Right ventricle myocardium superior (tissue), 1 donor: ENCODE measurements at regions not wholly inside any gene's neighbourhood (a gene's known extent, or its start where the extent isn't known, plus 50 kb on each side); places are given as distances from the start of the nearest gene placed in this dataset.
A peak's percentile ranks its signal among the peaks of the same experiment; 100 is the strongest.

ENCODE experiments used
- ATAC-seq: fragments of 200-7000 bp; cut with Tn5 transposase; one replicate; pipeline ENCODE4 v1.9.1; 2020; ENCODE audit warnings: mild to moderate bottlenecking; ENCODE audit not compliant: poor library complexity
- DNase-seq: peaks from one replicate; pipeline ENCODE4 v3.0.0-alpha.2; 2020
- intact Hi-C: fragments of 100-400 bp; cut with DNase I; formaldehyde crosslinking; loops from one replicate; pipeline ENCODE4 v1.11.2; 2022
- donor health status: DM: no; HTN: yes; CAD: no; lungs with severe emphysema.

- ATAC-seq (no peak), DNase-seq (no peak)
- intact Hi-C loops = no loop called here
Observed at GRCh38 chr11:110971140-110971539, 258.9 kb upstream of the ARHGAP20 start.

- intact Hi-C loops = no loop called here
- ATAC-seq (no peak), DNase-seq (no peak)
Observed at GRCh38 chr11:110968348-110969062, 256.3 kb upstream of the ARHGAP20 start.

GRCh38 chr11:110966131-110966530, 253.9 kb upstream of the ARHGAP20 start:
- intact Hi-C loops = no loop called here
- ATAC-seq = no peak
- peak; percentile 42 for DNase-seq

- intact Hi-C loops = no loop called here
- DNase-seq (no peak), ATAC-seq (no peak)
Observed at GRCh38 chr11:110962921-110963320, 250.7 kb upstream of the ARHGAP20 start.

GRCh38 chr11:110960167-110960566, 247.9 kb upstream of the ARHGAP20 start:
- intact Hi-C loops = no loop called here
- DNase-seq (no peak), ATAC-seq (no peak)

- DNase-seq (no peak), ATAC-seq (no peak)
- intact Hi-C loops = no loop called here
Observed at GRCh38 chr11:110958216-110958615, 246.0 kb upstream of the ARHGAP20 start.

GRCh38 chr11:110955776-110956175, 243.5 kb upstream of the ARHGAP20 start:
- no peak for DNase-seq
- no peak for ATAC-seq
- intact Hi-C loops = no loop called here

- ATAC-seq = peak; percentile 23
- intact Hi-C loops = no loop called here
- DNase-seq = no peak
Observed at GRCh38 chr11:110951950-110952503, 239.8 kb upstream of the ARHGAP20 start.

- ATAC-seq = peak; percentile 21
- DNase-seq = no peak
- intact Hi-C loops = no loop called here
Observed at GRCh38 chr11:110951037-110951949, 239.1 kb upstream of the ARHGAP20 start.

GRCh38 chr11:110948112-110948511, 235.9 kb upstream of the ARHGAP20 start:
- DNase-seq (no peak), ATAC-seq (peak; percentile 83)
- intact Hi-C loops = no loop called here

- intact Hi-C loops = no loop called here
- DNase-seq (peak; percentile 55), ATAC-seq (peak; percentile 67)
Observed at GRCh38 chr11:110947096-110947495, 234.9 kb upstream of the ARHGAP20 start.

- DNase-seq (no peak), ATAC-seq (no peak)
- intact Hi-C loops = no loop called here
Observed at GRCh38 chr11:110939471-110939870, 227.2 kb upstream of the ARHGAP20 start.

GRCh38 chr11:110935018-110935640, 222.9 kb upstream of the ARHGAP20 start:
- DNase-seq (no peak), ATAC-seq (no peak)
- intact Hi-C loops = no loop called here

GRCh38 chr11:110929129-110929528, 216.9 kb upstream of the ARHGAP20 start:
- intact Hi-C loops = no loop called here
- ATAC-seq (no peak), DNase-seq (no peak)

- ATAC-seq = no peak
Observed at GRCh38 chr11:110928391-110928790, 216.2 kb upstream of the ARHGAP20 start.

GRCh38 chr11:110921742-110922521, 209.7 kb upstream of the ARHGAP20 start:
- intact Hi-C loops = no loop called here
- peak; percentile 49 for ATAC-seq
- DNase-seq = no peak

More at GRCh38 chr11:110928391-110928790, 216.2 kb upstream of the ARHGAP20 start:
- no peak for DNase-seq
- intact Hi-C loops = no loop called here

- no peak for DNase-seq
- intact Hi-C loops = no loop called here
Observed at GRCh38 chr11:110919241-110919922, 207.1 kb upstream of the ARHGAP20 start.

GRCh38 chr11:110918351-110918750, 206.1 kb upstream of the ARHGAP20 start:
- DNase-seq = no peak
- no peak for ATAC-seq
- intact Hi-C loops = no loop called here

More at GRCh38 chr11:110919241-110919922, 207.1 kb upstream of the ARHGAP20 start:
- ATAC-seq = no peak
